K562 (cell line): ENCODE measurements at regions not wholly inside any gene's neighbourhood (a gene's known extent, or its start where the extent isn't known, plus 50 kb on each side); places are given as distances from the start of the nearest gene placed in this dataset.

Source experiments
- CSDE1 ChIP-seq, 2 experiments: fragments of 450-650 bp; IDR thresholded peaks; 2 replicates each; pipeline ENCODE4 v1.6.1; 2016; ENCODE audit warnings: mild to moderate bottlenecking in 1 of 2
- DLX4 ChIP-seq: fragments of 250-450 bp; sonication (Bioruptor Pico); IDR thresholded peaks from 2 replicates; pipeline ENCODE4 v1.6.1; 2021; ENCODE audit warnings: mild to moderate bottlenecking
- ILF3 ChIP-seq: fragments of 450-650 bp; IDR thresholded peaks from 2 replicates; pipeline ENCODE4 v1.6.1; 2018; ENCODE audit warnings: antibody characterized with exemption, mild to moderate bottlenecking, moderate library complexity, borderline replicate concordance
- KAT2B ChIP-seq: IDR thresholded peaks from one replicate; pipeline ENCODE4 v1.6.1; 2012; ENCODE audit warnings: low read depth, mild to moderate bottlenecking, control low read depth, inconsistent platforms, low read length, moderate library complexity
- MIER1 ChIP-seq: fragments of 450-650 bp; IDR thresholded peaks from 2 replicates; pipeline ENCODE4 v1.6.1; 2016; ENCODE audit warnings: antibody characterized with exemption, mild to moderate bottlenecking, low read depth
- NCOA4 ChIP-seq: fragments of 450-650 bp; IDR thresholded peaks from 2 replicates; pipeline ENCODE4 v1.6.1; 2018; ENCODE audit warnings: mild to moderate bottlenecking; ENCODE audit not compliant: partially characterized antibody
- NFATC3 ChIP-seq: fragments of 450-650 bp; IDR thresholded peaks from 2 replicates; pipeline ENCODE4 v1.6.1; 2017; ENCODE audit warnings: mild to moderate bottlenecking
- TBP ChIP-seq: optimal IDR thresholded peaks from 2 replicates; pipeline ENCODE3; 2011; ENCODE audit warnings: low read depth, low read length, improper control_type of control experiment
- ZNF280A ChIP-seq: fragments of 450-650 bp; IDR thresholded peaks from 2 replicates; pipeline ENCODE4 v1.6.1; 2018; ENCODE audit warnings: mild to moderate bottlenecking, low read depth; ENCODE audit not compliant: partially characterized antibody
- ZNF384 ChIP-seq: IDR thresholded peaks from 2 replicates; pipeline ENCODE4 v1.6.1; 2012; ENCODE audit warnings: low read depth, low read length, improper control_type of control experiment
- ZNF75A ChIP-seq: fragments of 450-650 bp; formaldehyde crosslinking; IDR thresholded peaks from 2 replicates; pipeline ENCODE4 v1.4.0; 2020; ENCODE audit warnings: mild to moderate bottlenecking
- TF ChIP-seq, protein P1 (sequence below): fragments of 150-350 bp; IDR thresholded peaks from 2 replicates; pipeline ENCODE4 v1.6.1; 2014; ENCODE audit warnings: low read depth, mild to moderate bottlenecking, low read length, borderline replicate concordance

- TF ChIP-seq DLX4 (CRISPR knock-in tag) (no peak), ZNF75A (no peak), ZNF384 (no peak), NCOA4 (no peak), NFATC3 (no peak), MIER1 (no peak), TBP (no peak), ILF3 (no peak), CSDE1 (IDR thresholded peaks at IDR 0.05) (no peak), KAT2B (no peak), ZNF280A (no peak)
- TF ChIP-seq, protein P1, sequence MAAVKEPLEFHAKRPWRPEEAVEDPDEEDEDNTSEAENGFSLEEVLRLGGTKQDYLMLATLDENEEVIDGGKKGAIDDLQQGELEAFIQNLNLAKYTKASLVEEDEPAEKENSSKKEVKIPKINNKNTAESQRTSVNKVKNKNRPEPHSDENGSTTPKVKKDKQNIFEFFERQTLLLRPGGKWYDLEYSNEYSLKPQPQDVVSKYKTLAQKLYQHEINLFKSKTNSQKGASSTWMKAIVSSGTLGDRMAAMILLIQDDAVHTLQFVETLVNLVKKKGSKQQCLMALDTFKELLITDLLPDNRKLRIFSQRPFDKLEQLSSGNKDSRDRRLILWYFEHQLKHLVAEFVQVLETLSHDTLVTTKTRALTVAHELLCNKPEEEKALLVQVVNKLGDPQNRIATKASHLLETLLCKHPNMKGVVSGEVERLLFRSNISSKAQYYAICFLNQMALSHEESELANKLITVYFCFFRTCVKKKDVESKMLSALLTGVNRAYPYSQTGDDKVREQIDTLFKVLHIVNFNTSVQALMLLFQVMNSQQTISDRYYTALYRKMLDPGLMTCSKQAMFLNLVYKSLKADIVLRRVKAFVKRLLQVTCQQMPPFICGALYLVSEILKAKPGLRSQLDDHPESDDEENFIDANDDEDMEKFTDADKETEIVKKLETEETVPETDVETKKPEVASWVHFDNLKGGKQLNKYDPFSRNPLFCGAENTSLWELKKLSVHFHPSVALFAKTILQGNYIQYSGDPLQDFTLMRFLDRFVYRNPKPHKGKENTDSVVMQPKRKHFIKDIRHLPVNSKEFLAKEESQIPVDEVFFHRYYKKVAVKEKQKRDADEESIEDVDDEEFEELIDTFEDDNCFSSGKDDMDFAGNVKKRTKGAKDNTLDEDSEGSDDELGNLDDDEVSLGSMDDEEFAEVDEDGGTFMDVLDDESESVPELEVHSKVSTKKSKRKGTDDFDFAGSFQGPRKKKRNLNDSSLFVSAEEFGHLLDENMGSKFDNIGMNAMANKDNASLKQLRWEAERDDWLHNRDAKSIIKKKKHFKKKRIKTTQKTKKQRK, result no peak
Measured at GRCh38 chr4:53707491-53707890, 116.2 kb upstream of the LNX1 start (continued).
